ENCODE measurements at regions not wholly inside any gene's neighbourhood (a gene's known extent, or its start where the extent isn't known, plus 50 kb on each side); places are given as distances from the start of the nearest gene placed in this dataset.

DNA sequence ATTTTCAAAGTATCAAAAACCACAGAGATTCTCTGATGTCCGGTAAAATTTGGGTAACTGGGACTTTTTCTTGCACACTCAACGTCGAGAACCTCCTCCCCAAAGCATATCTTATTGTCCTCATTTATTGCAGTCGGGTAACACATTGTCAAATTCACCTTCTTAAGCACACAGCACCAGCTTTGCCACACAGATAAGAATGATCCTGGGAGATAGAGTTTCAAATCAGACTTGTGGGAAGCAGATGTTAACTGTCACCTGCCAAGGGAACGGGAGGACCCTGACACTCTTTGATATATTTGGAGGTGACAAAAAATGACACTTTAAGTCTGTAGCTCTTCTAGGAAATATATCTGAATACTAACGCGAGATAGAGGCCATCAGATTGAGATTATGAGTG lies 282.1 kb upstream of the BMP2 start:
- peak; percentile 46 to 81 for DNase-seq

DNA sequence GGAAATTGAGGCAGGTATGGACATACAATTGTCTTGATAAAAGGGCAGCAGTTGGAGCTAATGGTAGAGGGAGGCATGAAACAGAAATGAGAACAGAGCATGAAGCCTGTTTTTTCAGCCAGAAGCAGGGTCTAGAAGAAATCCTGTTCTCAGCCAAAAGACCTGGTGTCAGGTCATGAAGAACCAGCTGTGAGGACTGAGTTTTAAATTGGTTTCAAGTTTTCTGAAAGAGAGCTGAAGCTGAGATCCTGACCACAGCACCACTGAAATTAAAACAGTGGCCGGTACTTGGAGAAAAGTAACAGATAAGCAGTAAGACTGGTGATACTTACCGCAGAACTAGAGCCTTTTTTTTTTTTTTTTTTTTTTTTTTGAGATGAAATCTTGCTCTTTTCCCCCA lies 283.8 kb upstream of the BMP2 start:
- no peak for DNase-seq

DNA sequence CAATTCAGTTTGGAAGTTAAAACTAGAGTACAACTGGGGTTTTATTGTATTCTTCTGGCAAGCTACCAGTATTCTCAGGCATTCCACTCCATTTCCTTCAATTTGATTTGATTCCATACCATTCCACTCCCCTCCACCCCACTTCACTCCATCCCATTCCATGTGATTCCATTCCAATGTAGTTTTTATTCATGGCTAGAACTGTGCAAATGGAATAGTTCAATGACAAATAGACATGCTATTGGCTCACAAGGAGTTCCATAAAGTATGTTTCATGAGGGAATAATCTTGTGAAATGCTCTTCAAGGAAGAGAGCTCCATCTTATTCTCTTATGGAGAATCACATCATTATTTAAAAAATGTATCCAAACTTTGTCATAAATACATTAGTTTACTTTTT lies 285.0 kb upstream of the BMP2 start:
- DNase-seq, result no peak

DNA sequence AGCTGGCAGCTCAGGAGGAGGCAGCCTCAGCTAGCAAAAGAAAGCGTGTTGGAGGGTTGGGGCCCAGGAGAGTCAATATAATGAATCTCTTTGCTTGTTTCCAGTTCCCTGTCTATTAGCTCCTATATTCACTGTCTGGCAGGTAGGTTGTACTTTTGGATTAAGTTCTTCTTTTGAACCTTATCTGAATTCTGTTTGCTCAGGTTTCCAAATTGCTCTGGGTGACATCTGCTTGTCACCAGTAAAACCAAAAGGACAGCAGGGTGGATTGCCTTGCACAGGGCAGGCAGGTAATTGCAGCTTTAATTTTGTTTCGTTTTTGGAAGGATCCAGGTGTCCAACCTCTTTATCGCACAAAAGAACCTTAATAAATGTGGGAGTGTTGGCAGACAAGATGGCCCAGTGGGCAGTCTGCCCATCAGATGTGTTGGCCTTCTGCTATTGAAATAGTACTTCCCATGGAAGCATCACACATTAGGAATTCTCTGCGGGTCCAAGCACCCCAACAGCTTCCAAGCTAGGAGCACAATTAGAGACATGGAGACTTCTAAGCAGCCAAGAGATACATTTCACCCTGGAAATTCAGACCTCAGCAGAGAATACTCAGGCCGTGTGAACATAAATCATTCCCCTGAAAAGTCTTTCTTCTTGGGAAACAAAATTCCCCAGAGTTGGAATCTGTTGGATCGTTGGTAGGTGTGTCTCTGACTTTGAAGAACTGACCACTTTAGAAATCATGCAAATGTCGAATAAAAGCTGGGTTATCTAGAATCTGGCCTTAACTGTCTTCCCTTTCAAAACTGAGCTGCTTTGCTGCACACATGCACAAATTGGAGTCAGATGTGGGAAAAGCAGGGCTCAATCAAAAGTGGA lies 286.9 kb upstream of the BMP2 start:
- DNase-seq, result peak; percentile 33 to 53

DNA sequence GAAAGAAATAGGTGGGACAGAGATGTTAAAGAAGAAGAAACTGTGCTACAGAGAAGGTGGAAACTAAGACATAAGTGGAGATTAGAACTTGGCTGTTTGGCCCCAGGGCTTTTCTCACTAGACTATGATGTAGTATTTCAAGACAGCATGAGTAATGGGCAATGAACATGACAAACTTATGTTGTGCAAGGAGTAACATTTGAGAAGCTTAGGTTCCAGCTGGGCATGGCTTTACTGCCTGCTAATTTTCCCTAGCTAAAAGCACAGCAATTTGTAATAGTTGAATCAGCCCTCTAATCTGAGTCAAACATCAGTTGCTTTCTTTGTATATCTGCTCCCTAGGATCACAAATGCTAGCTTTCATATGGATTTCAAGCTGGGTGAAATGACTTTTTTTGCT lies 294.3 kb upstream of the BMP2 start:
- no peak for DNase-seq

DNA sequence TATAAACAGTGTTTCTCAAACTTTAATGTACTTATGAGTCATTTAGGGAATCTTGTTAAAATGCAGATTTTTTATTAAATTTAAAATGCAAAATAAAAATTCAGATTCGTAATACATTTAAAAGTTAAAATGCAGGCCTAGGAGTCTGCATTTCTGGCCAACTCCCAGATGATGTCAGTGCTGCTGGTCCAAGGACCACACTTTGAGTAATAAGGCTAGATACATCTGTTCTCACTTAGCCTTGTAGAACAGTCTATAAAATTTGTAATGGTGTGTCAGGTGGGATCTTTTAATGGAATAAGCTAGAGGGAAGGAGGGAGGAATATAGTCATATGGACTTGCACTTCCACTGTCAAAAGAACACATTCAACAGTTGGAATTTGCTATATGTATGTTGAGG lies 295.6 kb upstream of the BMP2 start:
- no peak for DNase-seq

DNA sequence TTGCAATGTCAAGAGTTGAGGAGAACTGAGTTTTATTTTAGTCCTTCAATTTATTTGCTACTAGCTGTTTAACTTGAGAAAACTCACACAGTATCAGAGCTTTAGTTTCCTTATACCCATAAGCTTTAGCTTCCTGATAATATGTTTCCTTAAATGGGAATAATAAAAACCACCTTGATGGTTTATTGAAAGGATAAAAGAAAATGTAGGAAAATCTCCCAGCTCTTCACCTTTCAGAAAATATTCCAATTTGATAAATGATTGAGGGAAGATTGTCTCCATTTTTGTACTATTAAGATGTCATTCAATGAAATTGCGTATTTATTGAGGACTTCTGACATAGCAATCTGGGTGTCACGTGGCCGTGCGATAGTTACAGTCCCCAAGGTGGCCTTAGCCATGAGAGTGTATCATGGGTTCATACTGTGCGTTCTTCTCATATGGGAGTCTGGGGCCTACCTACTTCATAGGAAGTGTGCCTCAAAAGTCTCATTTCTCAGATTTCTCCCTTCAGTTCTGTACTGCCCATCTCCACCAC lies 296.3 kb upstream of the BMP2 start:
- DNase-seq, result no peak

DNA sequence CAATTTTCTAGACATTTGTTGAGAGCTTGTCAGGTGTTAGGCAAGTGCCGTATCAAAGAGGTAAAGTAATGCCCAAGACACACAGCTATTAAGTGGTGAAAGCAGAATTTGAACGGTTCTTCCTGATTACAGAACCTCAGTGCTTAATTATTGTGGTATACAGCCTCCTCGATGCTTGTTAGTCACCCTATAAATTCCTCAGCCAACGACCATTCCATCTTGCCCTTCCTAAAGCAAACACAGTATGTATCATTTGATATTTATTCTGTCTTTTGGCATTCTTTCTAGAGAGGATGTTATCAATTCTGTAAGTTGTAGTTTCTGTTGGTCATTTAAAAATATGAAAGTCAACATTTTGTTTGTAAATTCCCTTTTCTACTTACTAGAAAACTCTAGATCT lies 297.8 kb upstream of the BMP2 start:
- no peak for DNase-seq

DNA sequence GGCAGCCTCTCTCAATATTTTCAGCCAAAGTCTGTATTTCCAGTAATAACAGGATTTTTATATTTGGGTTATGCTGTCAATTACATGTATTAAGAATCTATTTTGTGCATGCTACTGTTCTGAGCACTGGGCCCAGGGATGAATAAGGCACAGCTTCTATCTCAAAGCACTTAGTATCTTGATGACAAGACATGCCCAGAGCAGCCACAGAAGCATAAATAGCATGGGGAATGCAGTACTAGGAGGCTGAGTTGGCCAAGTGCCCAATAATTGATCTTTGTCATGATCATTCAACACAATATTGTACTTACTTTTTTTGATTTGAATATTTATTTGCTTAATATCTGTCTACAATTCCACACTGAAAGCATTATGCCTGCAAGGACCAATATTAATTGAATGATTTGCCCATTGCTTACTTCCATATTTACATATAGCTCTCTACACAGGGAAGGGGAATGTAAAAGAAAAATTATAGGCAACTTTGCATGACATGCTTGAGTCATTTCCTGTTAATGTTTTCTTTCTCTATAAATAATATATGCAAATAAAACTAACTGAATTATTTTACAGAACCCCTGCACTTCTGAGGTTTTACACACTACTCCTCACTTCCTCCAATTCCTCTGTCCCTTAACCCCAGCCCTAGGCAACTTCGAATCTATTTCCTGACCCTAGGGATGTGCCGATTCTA lies 298.9 kb upstream of the BMP2 start:
- no peak for DNase-seq

DNA sequence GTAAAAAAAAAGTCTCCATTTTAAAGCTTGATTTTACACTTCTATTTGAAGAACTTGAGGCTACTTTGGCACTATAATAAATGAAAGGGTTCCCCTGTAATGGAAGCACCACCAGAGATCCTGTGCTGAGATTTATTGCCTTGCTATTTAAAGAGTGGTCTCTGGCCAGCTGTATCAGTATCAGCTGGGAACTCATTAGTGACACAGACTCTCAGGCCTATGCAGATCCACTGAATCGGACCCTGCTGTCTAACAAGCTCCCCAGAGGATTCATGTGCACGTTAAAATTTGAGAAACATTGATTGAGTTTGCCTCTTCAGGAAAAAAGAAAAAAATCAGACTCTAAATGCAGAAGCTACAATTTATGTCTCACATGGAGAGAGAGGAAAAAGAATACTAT lies 299.9 kb upstream of the BMP2 start:
- peak in 1 of 2 experiments; percentile 17 for DNase-seq

DNA sequence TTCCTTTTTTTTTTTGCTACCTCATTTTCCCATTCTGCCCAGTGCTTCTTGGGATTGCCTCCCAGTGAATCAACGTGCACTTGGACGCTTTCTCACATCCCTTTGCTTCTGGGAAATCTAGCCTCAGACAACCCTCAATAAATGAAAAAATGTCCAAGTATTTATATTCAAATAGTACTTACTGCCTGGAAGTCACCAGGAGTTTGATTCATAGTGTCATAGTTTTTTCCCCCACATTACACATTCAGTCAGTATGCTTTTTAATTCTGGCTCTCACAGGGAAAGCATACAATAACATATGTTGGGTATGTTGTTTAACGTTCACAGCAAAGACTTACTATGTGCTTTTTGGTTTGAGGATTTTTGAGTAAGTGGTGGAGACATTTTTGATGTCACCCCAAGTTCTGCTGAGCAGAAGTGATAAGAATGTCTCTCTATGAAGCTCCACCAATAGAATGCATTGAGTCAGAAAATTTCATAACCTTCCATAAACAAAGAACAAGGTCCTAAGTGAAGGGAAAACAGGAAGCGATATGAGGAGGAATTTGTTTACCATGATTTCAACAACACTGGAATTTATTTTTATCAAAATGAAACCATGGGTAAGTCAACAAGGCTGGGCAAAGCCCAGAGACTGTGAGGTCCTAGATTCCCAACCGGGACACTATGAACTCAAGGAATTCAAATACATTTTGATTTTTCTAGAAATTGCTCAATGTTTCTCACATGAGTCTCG lies 301.2 kb upstream of the BMP2 start:
- DNase-seq, result no peak

DNA sequence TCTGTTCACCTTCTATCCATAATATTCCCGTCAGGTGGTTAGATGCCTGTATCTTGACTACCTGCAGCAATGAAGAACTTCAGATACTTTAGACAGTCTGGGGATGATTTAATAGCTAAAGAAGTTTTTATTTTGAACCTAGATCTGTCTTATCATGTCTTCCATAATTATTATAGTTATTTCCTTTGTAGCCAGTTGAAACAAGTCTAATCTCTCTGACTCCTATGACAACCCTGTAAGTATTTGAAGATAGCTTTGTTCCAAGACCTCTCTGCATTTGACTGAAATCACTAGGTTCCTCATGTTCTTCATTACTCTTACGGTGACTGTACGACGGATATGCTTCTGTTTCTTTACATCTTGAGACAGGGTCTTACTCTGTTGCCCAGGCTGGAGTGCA lies 316.6 kb upstream of the BMP2 start:
- DNase-seq, result no peak

DNA sequence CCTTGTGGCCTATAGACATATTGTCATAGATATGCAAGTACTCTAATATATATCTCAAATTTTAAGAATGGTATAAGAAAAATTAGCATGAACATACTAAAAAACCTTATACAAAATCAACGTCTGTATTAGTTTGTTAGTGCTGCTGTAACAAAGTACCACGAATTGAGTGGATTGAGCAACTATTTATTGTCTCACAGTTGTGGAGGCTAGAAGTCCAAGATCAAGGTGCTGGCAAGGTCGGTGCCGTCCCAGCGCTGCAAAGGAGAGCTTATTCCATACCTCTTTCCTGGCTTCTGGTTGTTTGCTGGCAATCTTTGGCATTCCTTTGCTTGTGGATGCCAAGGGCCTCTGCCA lies 317.6 kb upstream of the FERMT1 start:
- DNase-seq, result no peak

DNA sequence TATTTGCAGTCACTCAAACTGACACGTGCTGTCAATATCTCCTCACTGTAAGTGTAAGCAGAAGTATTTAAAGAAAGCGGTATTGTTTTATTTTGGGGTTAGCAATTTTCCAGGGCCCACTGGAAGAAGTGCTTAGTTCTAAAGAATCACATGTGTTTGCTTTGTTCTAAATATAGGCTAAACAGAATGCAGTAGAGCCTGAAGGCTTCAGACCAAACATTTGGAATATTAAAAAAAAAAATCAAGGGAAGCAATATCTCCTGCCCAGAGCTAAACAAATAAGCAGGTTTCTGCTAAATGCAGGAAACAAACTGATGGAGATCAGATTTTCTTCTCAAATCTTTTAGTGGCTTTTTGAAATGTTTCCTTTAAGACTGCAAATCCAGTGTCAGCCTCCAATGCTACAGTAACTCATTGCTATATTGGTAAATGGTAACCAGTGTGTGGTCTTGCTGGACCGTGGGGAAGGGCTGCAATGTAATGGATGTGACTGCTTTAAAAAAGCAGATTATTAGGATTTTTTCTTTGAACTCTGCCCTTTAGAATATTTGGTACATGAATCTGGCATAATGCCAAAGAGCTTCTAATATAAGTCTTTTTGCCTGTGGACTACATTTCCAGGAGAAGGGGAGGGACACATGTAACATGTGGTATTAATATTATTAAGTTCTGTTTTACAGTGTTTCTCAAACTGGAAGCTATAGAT lies 317.1 kb upstream of the FERMT1 start:
- no peak for DNase-seq

DNA sequence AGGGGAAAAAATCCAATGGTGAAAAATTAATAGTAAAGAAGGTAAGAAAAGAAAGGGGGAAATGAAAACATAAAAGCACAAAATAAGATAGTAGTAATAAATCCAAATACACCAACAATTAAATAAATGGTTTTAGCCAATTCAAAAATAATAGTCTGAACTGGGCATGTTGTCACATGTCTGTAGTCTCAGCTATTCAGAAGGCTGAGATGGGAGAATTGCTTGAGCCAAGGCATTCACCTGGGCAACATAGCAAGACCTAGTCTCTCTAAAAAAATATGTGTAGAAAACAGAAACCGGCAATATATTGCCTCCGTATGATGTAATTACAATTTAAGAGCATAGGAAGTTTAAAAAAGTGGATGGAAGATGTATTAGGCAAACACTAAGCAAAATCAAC lies 311.3 kb upstream of the FERMT1 start:
- DNase-seq, result no peak

DNA sequence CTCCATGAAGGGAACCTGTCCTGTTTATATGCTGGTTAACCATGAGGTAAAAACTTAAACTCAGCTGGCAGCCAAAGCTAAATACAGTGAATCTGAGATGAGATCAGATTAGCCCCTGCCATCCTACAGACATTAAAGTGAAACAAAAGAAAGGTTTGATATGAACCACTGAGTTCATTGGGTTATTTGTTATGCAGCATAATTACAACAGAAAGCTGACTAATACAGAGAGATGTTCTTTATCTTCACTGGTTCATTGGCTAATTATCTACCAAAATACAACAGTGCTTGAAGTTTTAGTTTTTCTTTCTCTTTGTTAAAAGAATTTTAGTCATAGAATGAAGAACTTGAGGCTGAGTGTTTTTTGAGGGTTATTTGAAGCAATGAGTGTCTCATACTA lies 307.6 kb upstream of the FERMT1 start:
- DNase-seq, result no peak

DNA sequence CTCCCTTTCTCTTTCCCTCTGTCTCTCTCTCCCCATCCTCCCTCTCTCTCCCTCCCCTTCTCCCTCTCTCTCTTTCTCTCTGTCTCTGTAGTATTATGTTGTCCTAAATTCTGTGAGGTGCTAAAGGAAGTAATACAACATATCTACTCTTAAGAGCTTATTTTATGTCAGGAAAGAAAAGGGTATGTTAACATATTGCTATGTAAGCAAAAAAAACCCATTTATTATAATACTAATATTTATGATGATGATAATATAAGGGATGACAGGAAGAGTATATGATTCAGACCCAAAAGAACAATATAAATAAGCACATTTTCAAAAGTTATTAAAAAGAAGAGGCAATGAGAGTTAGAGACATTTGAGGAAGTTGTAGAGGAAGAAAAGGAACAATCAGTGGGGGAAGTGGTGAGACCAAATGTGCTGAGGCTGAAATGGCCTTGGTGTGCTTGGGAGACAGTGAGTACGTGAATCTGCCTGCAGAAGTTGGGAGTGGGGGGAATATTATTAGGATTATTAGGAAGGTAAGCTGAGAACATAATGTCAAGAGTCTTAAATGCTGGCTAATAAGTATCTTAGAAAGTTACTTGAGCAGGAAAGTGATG lies 303.6 kb upstream of the FERMT1 start:
- DNase-seq, result no peak

DNA sequence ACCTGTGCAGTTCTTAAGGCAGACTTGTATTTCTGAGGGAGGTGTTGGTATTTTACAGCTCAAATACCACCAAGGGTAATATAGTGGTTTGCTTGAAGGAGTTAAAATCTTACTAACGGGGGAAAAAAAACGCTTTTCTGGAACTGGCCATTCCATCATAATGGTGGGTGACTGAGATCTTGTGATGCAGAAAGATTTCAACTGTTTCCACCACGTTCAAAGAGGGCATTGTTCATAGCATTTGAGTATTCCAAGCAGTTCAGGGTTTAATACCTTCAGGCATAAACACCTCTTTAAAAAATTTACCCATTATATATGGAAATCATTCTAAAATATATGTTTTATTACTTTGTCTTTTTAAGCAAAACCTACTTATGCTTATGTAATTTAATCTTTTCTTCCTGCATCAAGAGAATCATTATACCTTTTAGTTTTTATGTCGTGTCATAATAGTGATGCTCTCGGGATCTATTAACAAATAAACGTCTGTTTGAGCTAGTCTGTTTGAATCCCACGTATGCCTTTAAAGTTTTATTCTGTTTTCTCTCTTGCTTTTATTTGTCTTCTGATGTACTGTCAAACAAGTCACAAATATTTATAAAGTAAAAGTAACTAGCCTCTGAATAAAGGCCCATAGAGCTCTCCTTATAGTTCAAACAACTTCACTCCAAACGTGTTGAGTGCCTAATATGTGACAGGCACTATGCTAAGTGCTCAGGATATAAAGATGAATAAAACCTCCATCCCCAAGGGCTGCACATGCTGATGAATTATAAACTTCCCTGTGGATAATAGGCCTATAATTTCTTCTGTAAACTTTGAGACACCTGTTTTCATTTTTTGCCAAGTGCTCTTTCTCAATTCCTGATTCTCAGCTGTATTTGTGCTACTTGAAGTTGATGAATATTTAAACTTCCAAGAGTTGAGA lies 298.8 kb upstream of the FERMT1 start:
- DNase-seq, result no peak

DNA sequence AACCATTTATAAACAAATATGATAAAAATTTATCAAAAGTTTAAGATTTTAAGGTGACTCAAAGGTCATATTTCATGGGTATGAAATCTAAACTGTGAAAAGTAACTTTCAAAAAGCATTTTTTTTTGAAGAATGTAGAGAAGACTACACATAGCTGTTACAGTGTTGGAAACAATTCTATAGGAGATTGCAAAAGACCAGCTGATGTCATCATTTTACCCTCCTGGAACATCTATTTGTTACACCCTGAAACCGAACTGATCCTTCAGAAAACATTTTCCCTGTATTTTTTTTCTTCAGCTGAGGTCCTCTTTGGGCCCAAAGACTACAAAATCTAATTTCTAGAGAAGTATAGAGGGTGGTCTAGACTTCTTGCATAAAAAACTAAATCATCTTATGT lies 297.5 kb upstream of the FERMT1 start:
- DNase-seq, result no peak

DNA sequence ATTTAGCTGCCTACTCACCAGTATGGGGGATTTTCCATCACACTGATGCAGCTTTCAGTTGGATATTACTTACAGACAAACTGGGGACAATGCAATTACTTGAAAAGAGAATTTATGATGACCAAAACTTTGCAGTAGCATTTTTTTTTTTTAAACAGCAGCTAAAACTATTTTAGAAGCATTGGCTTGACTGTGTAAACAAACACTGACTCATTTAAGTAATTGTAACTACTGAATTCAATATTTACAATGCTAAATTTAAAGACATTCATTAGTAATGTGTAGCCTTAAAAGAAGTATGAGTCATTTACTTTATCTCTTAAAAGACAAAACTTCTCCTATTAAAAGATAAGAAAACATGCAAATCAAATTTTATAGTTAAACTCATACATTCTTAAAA lies 295.9 kb upstream of the FERMT1 start:
- DNase-seq, result no peak

DNA sequence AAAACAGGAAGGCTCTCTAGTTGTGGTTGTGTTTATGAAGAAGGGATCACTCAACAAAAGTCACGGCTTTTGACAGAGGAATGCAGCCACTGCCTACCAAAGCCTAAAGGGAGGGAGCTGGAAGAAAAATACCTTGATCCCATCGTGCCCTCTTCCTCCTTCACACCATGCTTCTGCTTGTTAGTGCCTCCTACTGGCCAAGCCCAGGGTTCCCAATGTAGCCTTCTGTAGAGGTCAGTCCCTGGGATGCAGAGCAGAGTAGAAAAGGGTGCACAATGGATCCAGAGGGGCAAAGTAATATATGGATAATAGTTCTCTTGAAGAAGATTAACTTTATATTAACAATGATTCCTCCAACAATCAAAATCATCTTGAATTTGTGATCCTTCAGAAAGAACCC lies 293.5 kb upstream of the FERMT1 start:
- DNase-seq, result no peak
